Gastroesophageal sphincter (tissue), 3 donors: ENCODE measurements at regions not wholly inside any gene's neighbourhood (a gene's known extent, or its start where the extent isn't known, plus 50 kb on each side); places are given as distances from the start of the nearest gene placed in this dataset.

Source experiments
- POLR2A ChIP-seq, 2 donors: fragments of 450-650 bp; IDR thresholded peaks; one replicate each; pipeline ENCODE4 v1.6.1; 2017; ENCODE audit warnings: antibody characterized with exemption in 2 of 2, mild to moderate bottlenecking in 2 of 2, moderate library complexity in 1 of 2
- POLR2AphosphoS5 ChIP-seq: sonication (generic); formaldehyde crosslinking; IDR thresholded peaks from one replicate; pipeline ENCODE4 v1.6.1; 2017; ENCODE audit warnings: antibody characterized with exemption
- TF ChIP-seq, protein P1 (sequence below), 4 experiments: fragments of 200-600 bp in 2 of 4; fragments of 450-650 bp in 2 of 4; sonication (generic) in 1 of 4; IDR thresholded peaks; one replicate each; pipeline ENCODE4 v1.5.1; 2017 to 2019; ENCODE audit warnings: antibody characterized with exemption in 4 of 4, mild to moderate bottlenecking in 2 of 4, moderate library complexity in 2 of 4

DNA sequence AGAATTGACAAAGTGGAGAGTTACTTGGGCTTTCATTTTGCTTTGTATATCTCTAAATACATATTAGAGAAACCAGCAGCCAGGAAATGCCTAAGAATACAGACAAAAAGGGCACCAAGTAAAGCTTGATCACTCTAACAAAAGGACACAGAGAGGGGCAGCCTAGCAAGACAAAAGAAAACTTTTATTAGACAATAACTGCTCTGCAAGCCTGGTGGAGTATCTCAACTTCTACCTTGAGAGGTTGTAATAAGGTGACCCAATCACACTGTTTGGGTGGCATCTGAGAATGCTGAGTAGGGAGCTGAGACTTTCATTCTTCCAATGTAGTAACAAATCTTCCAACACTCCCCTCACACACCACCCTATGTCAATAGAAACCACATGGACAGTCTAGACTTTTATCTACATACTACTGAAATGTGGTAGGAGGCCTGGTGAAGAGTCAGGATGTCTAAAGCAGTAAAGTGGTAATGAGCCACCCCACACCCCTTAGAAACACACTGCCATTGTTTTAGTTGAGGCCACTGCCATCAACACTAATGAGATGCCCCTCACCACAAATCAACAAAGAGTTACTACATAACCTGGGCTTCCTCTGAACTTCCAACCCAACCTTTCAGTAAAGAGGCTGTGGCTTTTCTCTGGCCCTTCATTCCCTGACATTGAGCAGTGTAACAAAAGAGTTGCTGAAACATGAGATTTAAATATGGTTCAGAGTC lies 726.7 kb upstream of the POU3F3 start:
- TF ChIP-seq POLR2AphosphoS5, result no peak
- TF ChIP-seq, protein P1, sequence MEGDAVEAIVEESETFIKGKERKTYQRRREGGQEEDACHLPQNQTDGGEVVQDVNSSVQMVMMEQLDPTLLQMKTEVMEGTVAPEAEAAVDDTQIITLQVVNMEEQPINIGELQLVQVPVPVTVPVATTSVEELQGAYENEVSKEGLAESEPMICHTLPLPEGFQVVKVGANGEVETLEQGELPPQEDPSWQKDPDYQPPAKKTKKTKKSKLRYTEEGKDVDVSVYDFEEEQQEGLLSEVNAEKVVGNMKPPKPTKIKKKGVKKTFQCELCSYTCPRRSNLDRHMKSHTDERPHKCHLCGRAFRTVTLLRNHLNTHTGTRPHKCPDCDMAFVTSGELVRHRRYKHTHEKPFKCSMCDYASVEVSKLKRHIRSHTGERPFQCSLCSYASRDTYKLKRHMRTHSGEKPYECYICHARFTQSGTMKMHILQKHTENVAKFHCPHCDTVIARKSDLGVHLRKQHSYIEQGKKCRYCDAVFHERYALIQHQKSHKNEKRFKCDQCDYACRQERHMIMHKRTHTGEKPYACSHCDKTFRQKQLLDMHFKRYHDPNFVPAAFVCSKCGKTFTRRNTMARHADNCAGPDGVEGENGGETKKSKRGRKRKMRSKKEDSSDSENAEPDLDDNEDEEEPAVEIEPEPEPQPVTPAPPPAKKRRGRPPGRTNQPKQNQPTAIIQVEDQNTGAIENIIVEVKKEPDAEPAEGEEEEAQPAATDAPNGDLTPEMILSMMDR (IDR thresholded peaks at IDR 0.05), result no peak
- no peak for TF ChIP-seq POLR2A (IDR thresholded peaks at IDR 0.05)
